HL-60 (cell line): ENCODE measurements at regions not wholly inside any gene's neighbourhood (a gene's known extent, or its start where the extent isn't known, plus 50 kb on each side); places are given as distances from the start of the nearest gene placed in this dataset.

Source experiments
- POLR2AphosphoS5 ChIP-seq: IDR thresholded peaks from 2 replicates; pipeline ENCODE4 v1.6.1; 2012; ENCODE audit warnings: low read depth
- REST ChIP-seq: IDR thresholded peaks from 2 replicates; pipeline ENCODE4 v1.6.1; 2012; ENCODE audit warnings: low read depth; ENCODE audit not compliant: insufficient replicate concordance
- SPI1 ChIP-seq: IDR thresholded peaks from 2 replicates; pipeline ENCODE4 v1.6.1; 2012; ENCODE audit warnings: low read depth, mild to moderate bottlenecking, borderline replicate concordance
- TF ChIP-seq, protein P1 (sequence below): IDR thresholded peaks from one replicate; pipeline ENCODE4 v1.5.1; 2011; ENCODE audit warnings: low read length, control low read depth, inconsistent platforms; ENCODE audit not compliant: insufficient read depth

GRCh38 chr13:40074338-40074737, 418.9 kb downstream of the COG6 start:
- TF ChIP-seq, protein P1, sequence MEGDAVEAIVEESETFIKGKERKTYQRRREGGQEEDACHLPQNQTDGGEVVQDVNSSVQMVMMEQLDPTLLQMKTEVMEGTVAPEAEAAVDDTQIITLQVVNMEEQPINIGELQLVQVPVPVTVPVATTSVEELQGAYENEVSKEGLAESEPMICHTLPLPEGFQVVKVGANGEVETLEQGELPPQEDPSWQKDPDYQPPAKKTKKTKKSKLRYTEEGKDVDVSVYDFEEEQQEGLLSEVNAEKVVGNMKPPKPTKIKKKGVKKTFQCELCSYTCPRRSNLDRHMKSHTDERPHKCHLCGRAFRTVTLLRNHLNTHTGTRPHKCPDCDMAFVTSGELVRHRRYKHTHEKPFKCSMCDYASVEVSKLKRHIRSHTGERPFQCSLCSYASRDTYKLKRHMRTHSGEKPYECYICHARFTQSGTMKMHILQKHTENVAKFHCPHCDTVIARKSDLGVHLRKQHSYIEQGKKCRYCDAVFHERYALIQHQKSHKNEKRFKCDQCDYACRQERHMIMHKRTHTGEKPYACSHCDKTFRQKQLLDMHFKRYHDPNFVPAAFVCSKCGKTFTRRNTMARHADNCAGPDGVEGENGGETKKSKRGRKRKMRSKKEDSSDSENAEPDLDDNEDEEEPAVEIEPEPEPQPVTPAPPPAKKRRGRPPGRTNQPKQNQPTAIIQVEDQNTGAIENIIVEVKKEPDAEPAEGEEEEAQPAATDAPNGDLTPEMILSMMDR, result no peak
- TF ChIP-seq REST, result no peak
- no peak for TF ChIP-seq SPI1
- TF ChIP-seq POLR2AphosphoS5, result no peak
